ENCODE measurements at regions not wholly inside any gene's neighbourhood (a gene's known extent, or its start where the extent isn't known, plus 50 kb on each side); places are given as distances from the start of the nearest gene placed in this dataset.

- no peak overlapping the region for H3K4me3 Mint-ChIP-seq
These were observed 497.5 kb downstream of the SOX6 start for GRCh38 chr11:15858881-15859280.

GRCh38 chr11:15859411-15859810 lies 496.9 kb downstream of the SOX6 start:
- Mint-ChIP-seq H3K27ac (no peak overlapping the region), H3K9me3 (peaks cover 22% of the 10 kb centered on the region), H3K27me3 (ENCODE audit: insufficient read depth) (peaks cover 6% of the 10 kb centered on the region; the same call in 1 of the 2 replicates), H3K4me3 (no peak overlapping the region), H3K36me3 (ENCODE audit: low read depth) (peaks cover 6% of the 10 kb centered on the region; the same call in 1 of the 2 replicates), H3K4me1 (ENCODE audit: low read depth) (no peaks in the 10 kb centered on the region)
- TF ChIP-seq CTCF (IDR thresholded peaks at IDR 0.05): no peak
- DNase-seq: no peak

More at GRCh38 chr11:15858881-15859280, 497.5 kb downstream of the SOX6 start:
- DNase-seq: no peak
- TF ChIP-seq CTCF (IDR thresholded peaks at IDR 0.05): no peak
- Mint-ChIP-seq H3K4me1 (ENCODE audit: low read depth) (no peaks in the 10 kb centered on the region), H3K27me3 (ENCODE audit: insufficient read depth) (peaks cover 6% of the 10 kb centered on the region; the same call in 1 of the 2 replicates), H3K27ac (no peak overlapping the region), H3K9me3 (peaks cover 22% of the 10 kb centered on the region), H3K36me3 (ENCODE audit: low read depth) (peaks cover 6% of the 10 kb centered on the region; the same call in 1 of the 2 replicates)

- no peak overlapping the region for H3K4me3 Mint-ChIP-seq
- TF ChIP-seq CTCF (IDR thresholded peaks at IDR 0.05): no peak
- DNase-seq: no peak
- no peak overlapping the region for H3K27ac Mint-ChIP-seq
- H3K27me3 Mint-ChIP-seq (ENCODE audit: insufficient read depth): peaks cover 6% of the 10 kb centered on the region; the same call in 1 of the 2 replicates
- no peaks in the 10 kb centered on the region for H3K4me1 Mint-ChIP-seq (ENCODE audit: low read depth)
- H3K9me3 Mint-ChIP-seq: peaks cover 22% of the 10 kb centered on the region
- peaks cover 6% of the 10 kb centered on the region; the same call in 1 of the 2 replicates for H3K36me3 Mint-ChIP-seq (ENCODE audit: low read depth)
These were observed 495.1 kb downstream of the SOX6 start for GRCh38 chr11:15861256-15861655.

- H3K4me3 Mint-ChIP-seq: no peak overlapping the region
- TF ChIP-seq CTCF (IDR thresholded peaks at IDR 0.05): no peak
- H3K9me3 Mint-ChIP-seq: peaks cover 22% of the 10 kb centered on the region
- H3K36me3 Mint-ChIP-seq (ENCODE audit: low read depth): peaks cover 6% of the 10 kb centered on the region; the same call in 1 of the 2 replicates
- H3K27ac Mint-ChIP-seq: no peak overlapping the region
- no peak for DNase-seq
- no peaks in the 10 kb centered on the region for H3K4me1 Mint-ChIP-seq (ENCODE audit: low read depth)
- H3K27me3 Mint-ChIP-seq (ENCODE audit: insufficient read depth): peaks cover 2% of the 10 kb centered on the region; the same call in 1 of the 2 replicates
These were observed 492.9 kb downstream of the SOX6 start for GRCh38 chr11:15863411-15863810.

GRCh38 chr11:15864026-15864805 lies 492.1 kb downstream of the SOX6 start:
- H3K4me1 Mint-ChIP-seq (ENCODE audit: low read depth): no peaks in the 10 kb centered on the region
- no peak overlapping the region for H3K4me3 Mint-ChIP-seq
- TF ChIP-seq CTCF (IDR thresholded peaks at IDR 0.05): no peak
- peaks cover 6% of the 10 kb centered on the region; the same call in 1 of the 2 replicates for H3K36me3 Mint-ChIP-seq (ENCODE audit: low read depth)
- H3K27me3 Mint-ChIP-seq (ENCODE audit: insufficient read depth): no peaks in the 10 kb centered on the region
- H3K27ac Mint-ChIP-seq: no peak overlapping the region
- peaks cover 17% of the 10 kb centered on the region for H3K9me3 Mint-ChIP-seq
- DNase-seq: no peak

Data from HFFc6 (cell line).